WTC11 (cell line): ENCODE measurements at regions not wholly inside any gene's neighbourhood (a gene's known extent, or its start where the extent isn't known, plus 50 kb on each side); places are given as distances from the start of the nearest gene placed in this dataset.

Source experiments
- ATAC-seq: fragments of 200-7000 bp; cut with Tn5 transposase; 2 replicates; pipeline ENCODE4 v1.10.0; 2021; ENCODE audit warnings: mild to moderate bottlenecking, moderate library complexity
- CTCF ChIA-PET: fragments of 300-600 bp; sonication (Branson Sonifier 250); formaldehyde crosslinking; loops from one replicate; lab custom pipeline; 2021; ENCODE audit warnings: antibody characterized with exemption; lab: Charles Lee
- POLR2A ChIA-PET: fragments of 350-600 bp; sonication (Branson Sonifier 250); formaldehyde crosslinking; loops from one replicate; lab custom pipeline; 2021; ENCODE audit warnings: antibody characterized with exemption; lab: Charles Lee
- DNase-seq: peaks from one replicate; pipeline ENCODE4 v3.0.0; 2021; ENCODE audit warnings: low spot score
- H3K27ac Mint-ChIP-seq: 2 replicates; pipeline ENCODE4 v1.8.0; 2021; ENCODE audit warnings: mixed read lengths
- H3K27me3 Mint-ChIP-seq: 2 replicates; pipeline ENCODE4 v1.8.0; 2021; ENCODE audit warnings: low read depth, mild to moderate bottlenecking, moderate library complexity, mixed read lengths
- H3K36me3 Mint-ChIP-seq: 2 replicates; pipeline ENCODE4 v1.8.0; 2021; ENCODE audit warnings: mixed read lengths
- H3K4me1 Mint-ChIP-seq: 2 replicates; pipeline ENCODE4 v1.8.0; 2022; ENCODE audit warnings: mixed read lengths
- H3K4me3 Mint-ChIP-seq: 2 replicates; pipeline ENCODE4 v1.8.0; 2021; ENCODE audit warnings: mild to moderate bottlenecking, moderate library complexity, mixed read lengths
- H3K9me3 Mint-ChIP-seq: 2 replicates; pipeline ENCODE4 v1.8.0; 2021; ENCODE audit warnings: mixed read lengths
- AFF4 ChIP-seq: sonication (generic); formaldehyde crosslinking; IDR thresholded peaks from 2 replicates; pipeline ENCODE4 v1.8.1; 2023; ENCODE audit warnings: mild to moderate bottlenecking, missing genetic modification reagents, borderline replicate concordance
- CBFB ChIP-seq: sonication (generic); formaldehyde crosslinking; IDR thresholded peaks from 2 replicates; pipeline ENCODE4 v1.8.1; 2022; ENCODE audit warnings: mild to moderate bottlenecking, low read depth, missing genetic modification reagents
- CREB1 ChIP-seq: sonication (generic); formaldehyde crosslinking; IDR thresholded peaks from 2 replicates; pipeline ENCODE4 v1.8.0; 2023; ENCODE audit warnings: mild to moderate bottlenecking, missing genetic modification reagents
- CREM ChIP-seq: sonication (generic); formaldehyde crosslinking; IDR thresholded peaks from 2 replicates; pipeline ENCODE4 v1.8.1; 2022; ENCODE audit warnings: mild to moderate bottlenecking, missing genetic modification reagents, moderate library complexity
- ELF4 ChIP-seq: sonication (generic); formaldehyde crosslinking; IDR thresholded peaks from 2 replicates; pipeline ENCODE4 v1.8.1; 2022; ENCODE audit warnings: low read depth, mild to moderate bottlenecking, moderate library complexity, missing genetic modification reagents
- ERG ChIP-seq: fragments of 250-450 bp; sonication (Bioruptor Pico); IDR thresholded peaks from 2 replicates; pipeline ENCODE4 v1.8.0; 2021; ENCODE audit warnings: mild to moderate bottlenecking
- ESRRA ChIP-seq: sonication (generic); formaldehyde crosslinking; IDR thresholded peaks from 2 replicates; pipeline ENCODE4 v1.8.1; 2022; ENCODE audit warnings: mild to moderate bottlenecking, missing genetic modification reagents, borderline replicate concordance
- GTF2I ChIP-seq: fragments of 250-450 bp; sonication (Bioruptor Pico); conservative IDR thresholded peaks from 2 replicates; pipeline ENCODE4 v1.4.0; 2021; ENCODE audit warnings: mild to moderate bottlenecking
- NFATC4 ChIP-seq: fragments of 250-450 bp; sonication (Bioruptor Pico); IDR thresholded peaks from 2 replicates; pipeline ENCODE4 v1.9.0; 2021; ENCODE audit warnings: mild to moderate bottlenecking
- NR1H2 ChIP-seq: sonication (generic); formaldehyde crosslinking; IDR thresholded peaks from 2 replicates; pipeline ENCODE4 v1.9.0; 2021; ENCODE audit warnings: mild to moderate bottlenecking, moderate library complexity, missing genetic modification reagents
- OVOL2 ChIP-seq: fragments of 250-450 bp; sonication (Bioruptor Pico); IDR thresholded peaks from 2 replicates; pipeline ENCODE4 v1.9.0; 2021; ENCODE audit warnings: mild to moderate bottlenecking, borderline replicate concordance
- PRDM15 ChIP-seq: sonication (generic); formaldehyde crosslinking; IDR thresholded peaks from 2 replicates; pipeline ENCODE4 v1.8.0; 2022; ENCODE audit warnings: missing genetic modification reagents
- SOX15 ChIP-seq: fragments of 250-450 bp; sonication (Bioruptor Pico); IDR thresholded peaks from 2 replicates; pipeline ENCODE4 v1.9.0; 2021; ENCODE audit warnings: mild to moderate bottlenecking
- TEAD1 ChIP-seq: sonication (generic); formaldehyde crosslinking; IDR thresholded peaks from 2 replicates; pipeline ENCODE4 v1.8.0; 2022; ENCODE audit warnings: mild to moderate bottlenecking, missing genetic modification reagents
- USF2 ChIP-seq: sonication (generic); formaldehyde crosslinking; IDR thresholded peaks from 2 replicates; pipeline ENCODE4 v1.8.1; 2023; ENCODE audit warnings: mild to moderate bottlenecking, missing genetic modification reagents, moderate library complexity
- ZBTB21 ChIP-seq: sonication (generic); formaldehyde crosslinking; IDR thresholded peaks from 2 replicates; pipeline ENCODE4 v1.8.1; 2023; ENCODE audit warnings: mild to moderate bottlenecking, missing genetic modification reagents, borderline replicate concordance
- ZNF219 ChIP-seq: sonication (generic); formaldehyde crosslinking; IDR thresholded peaks from 2 replicates; pipeline ENCODE4 v1.8.0; 2023; ENCODE audit warnings: missing genetic modification reagents, mild to moderate bottlenecking, borderline replicate concordance
- ZNF532 ChIP-seq: fragments of 250-450 bp; sonication (Bioruptor Pico); IDR thresholded peaks from 2 replicates; pipeline ENCODE4 v1.9.0; 2021; ENCODE audit warnings: mild to moderate bottlenecking, borderline replicate concordance
- ZSCAN18 ChIP-seq: fragments of 250-450 bp; sonication (Bioruptor Pico); IDR thresholded peaks from 2 replicates; pipeline ENCODE4 v2.1.2; 2022; ENCODE audit warnings: mild to moderate bottlenecking, moderate library complexity

- Mint-ChIP-seq H3K27ac (no peak overlapping the region), H3K4me1 (peaks cover 42% of the 10 kb centered on the region), H3K36me3 (no peaks in the 10 kb centered on the region), H3K9me3 (no peaks in the 10 kb centered on the region), H3K4me3 (no peak overlapping the region), H3K27me3 (no peaks in the 10 kb centered on the region; the same call in 1 of the 2 replicates)
- POLR2A ChIA-PET, result no interaction called here
- ATAC-seq, result no peak
- no peak for DNase-seq
- TF ChIP-seq AFF4 (CRISPR knock-in tag), result no peak
- TF ChIP-seq ZBTB21 (CRISPR knock-in tag), result no peak
- no peak for TF ChIP-seq OVOL2 (CRISPR knock-in tag)
- CTCF ChIA-PET, result no interaction called here
These were observed 233.6 kb downstream of the ZNF674 start for GRCh38 chrX:46311581-46312120.

- Mint-ChIP-seq H3K4me3 (no peak overlapping the region), H3K36me3 (peaks cover 5% of the 10 kb centered on the region), H3K4me1 (peaks cover 42% of the 10 kb centered on the region), H3K27ac (peak overlapping the region; percentile 84; the same call in 1 of the 2 replicates), H3K9me3 (peaks cover 4% of the 10 kb centered on the region), H3K27me3 (no peaks in the 10 kb centered on the region; the same call in none of the 2 replicates)
- ATAC-seq (no peak), DNase-seq (no peak)
- POLR2A ChIA-PET, result no interaction called here
- CTCF ChIA-PET, result no interaction called here
- no peak for TF ChIP-seq OVOL2 (CRISPR knock-in tag)
- no peak for TF ChIP-seq NR1H2
- TF ChIP-seq ESRRA, result no peak
- TF ChIP-seq ZSCAN18 (CRISPR knock-in tag), result no peak
- TF ChIP-seq GTF2I (CRISPR knock-in tag), result no peak
- TF ChIP-seq PRDM15 (CRISPR knock-in tag), result no peak
- TF ChIP-seq ZNF532 (CRISPR knock-in tag), result no peak
- no peak for TF ChIP-seq CREM (CRISPR knock-in tag)
- TF ChIP-seq ZNF219 (CRISPR knock-in tag), result no peak
- no peak for TF ChIP-seq USF2 (CRISPR knock-in tag)
- no peak for TF ChIP-seq ERG
- no peak for TF ChIP-seq CBFB
- no peak for TF ChIP-seq CREB1
- no peak for TF ChIP-seq SOX15
- no peak for TF ChIP-seq TEAD1
- TF ChIP-seq ELF4 (CRISPR knock-in tag), result no peak
- no peak for TF ChIP-seq NFATC4
These were observed 234.3 kb downstream of the ZNF674 start for GRCh38 chrX:46310815-46311497.
